Ectodermal cell (in vitro differentiated cells): ENCODE measurements at regions not wholly inside any gene's neighbourhood (a gene's known extent, or its start where the extent isn't known, plus 50 kb on each side); places are given as distances from the start of the nearest gene placed in this dataset.

ENCODE experiments used
- H3K27ac ChIP-seq: 2 replicates; pipeline ENCODE4 v1.7.0; 2013; ENCODE audit warnings: mild to moderate bottlenecking, low read depth, low read length; ENCODE audit not compliant: insufficient read depth, poor library complexity, severe bottlenecking
- H3K27me3 ChIP-seq: 2 replicates; pipeline ENCODE4 v1.7.0; 2013; ENCODE audit warnings: mild to moderate bottlenecking, low read length; ENCODE audit not compliant: insufficient read depth, control insufficient read depth, poor library complexity, severe bottlenecking
- H3K36me3 ChIP-seq: one replicate; pipeline ENCODE4 v1.7.0; 2013; ENCODE audit warnings: low read length; ENCODE audit not compliant: control insufficient read depth, insufficient read depth
- H3K4me1 ChIP-seq: one replicate; pipeline ENCODE4 v1.7.0; 2013; ENCODE audit warnings: low read length; ENCODE audit not compliant: control insufficient read depth, insufficient read depth
- H3K4me3 ChIP-seq: 2 replicates; pipeline ENCODE4 v1.7.0; 2013; ENCODE audit warnings: low read depth, low read length, control low read depth; ENCODE audit not compliant: insufficient read depth
- H3K9me3 ChIP-seq: 2 replicates; pipeline ENCODE4 v1.7.0; 2013; ENCODE audit warnings: mild to moderate bottlenecking, low read length, moderate library complexity; ENCODE audit not compliant: control insufficient read depth
- WGBS, 2 experiments: methylation state at CpG; one replicate each; pipeline ENCODE4 v1.1.7; 2013; ENCODE audit warnings: missing lambda C conversion rate in 2 of 2; 5-methylcytosine and 5-hydroxymethylcytosine counted together

DNA sequence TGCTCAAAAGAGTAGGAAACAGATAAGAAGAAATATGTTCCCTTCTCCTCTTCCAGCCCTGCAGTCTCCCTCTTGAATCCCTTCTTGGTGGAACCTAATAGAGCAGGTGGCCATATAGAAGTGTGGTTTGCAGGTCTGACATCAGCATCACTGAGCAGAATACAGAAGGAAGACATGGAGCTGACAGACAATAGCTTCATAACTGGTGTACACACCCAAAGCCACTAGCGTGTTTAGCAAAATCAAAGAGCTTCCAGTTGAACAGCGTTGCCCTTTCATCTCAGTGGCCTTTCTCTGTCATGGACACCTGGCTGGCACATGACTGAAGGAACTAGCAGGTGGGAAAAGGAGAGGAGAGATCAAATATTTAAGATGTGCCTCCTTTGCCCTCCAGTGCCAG lies 245.5 kb downstream of the BAMBI start:
- no peaks in the 10 kb centered on the region for H3K4me1 ChIP-seq
- H3K4me3 ChIP-seq: no peak overlapping the region
- no peaks in the 10 kb centered on the region for H3K9me3 ChIP-seq
- no peaks in the 10 kb centered on the region for H3K36me3 ChIP-seq
- H3K27me3 ChIP-seq: no peaks in the 10 kb centered on the region
- H3K27ac ChIP-seq: no peak overlapping the region
- WGBS, 2 experiments: 88 to 98% methylated on average over 2 of the region's 2 CpGs

DNA sequence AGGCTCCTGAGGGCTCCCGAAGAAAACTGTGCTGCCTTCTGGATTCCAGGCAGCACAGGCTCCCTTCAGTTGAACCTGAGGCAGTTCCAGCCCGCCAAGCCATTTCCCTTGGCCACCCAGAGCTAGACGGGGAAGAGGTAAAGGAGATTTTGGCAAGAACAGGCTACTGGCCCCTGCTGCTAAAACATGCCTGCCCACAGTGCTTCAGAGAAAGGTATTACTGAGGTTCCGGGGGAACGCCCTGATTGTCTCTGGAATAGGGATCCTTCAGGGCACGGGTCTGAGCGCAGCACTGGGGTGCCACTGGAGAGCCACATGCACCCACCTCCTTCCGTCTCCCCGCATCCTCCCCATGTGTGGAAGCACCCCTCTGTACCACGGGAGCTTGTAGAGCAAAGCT lies 247.4 kb downstream of the BAMBI start:
- Histone ChIP-seq H3K4me1 (no peaks in the 10 kb centered on the region), H3K9me3 (no peaks in the 10 kb centered on the region), H3K27ac (no peak overlapping the region), H3K4me3 (no peak overlapping the region), H3K36me3 (no peaks in the 10 kb centered on the region), H3K27me3 (no peaks in the 10 kb centered on the region)
- WGBS, 2 experiments: 89% methylated on average over 10 of the region's 10 CpGs

DNA sequence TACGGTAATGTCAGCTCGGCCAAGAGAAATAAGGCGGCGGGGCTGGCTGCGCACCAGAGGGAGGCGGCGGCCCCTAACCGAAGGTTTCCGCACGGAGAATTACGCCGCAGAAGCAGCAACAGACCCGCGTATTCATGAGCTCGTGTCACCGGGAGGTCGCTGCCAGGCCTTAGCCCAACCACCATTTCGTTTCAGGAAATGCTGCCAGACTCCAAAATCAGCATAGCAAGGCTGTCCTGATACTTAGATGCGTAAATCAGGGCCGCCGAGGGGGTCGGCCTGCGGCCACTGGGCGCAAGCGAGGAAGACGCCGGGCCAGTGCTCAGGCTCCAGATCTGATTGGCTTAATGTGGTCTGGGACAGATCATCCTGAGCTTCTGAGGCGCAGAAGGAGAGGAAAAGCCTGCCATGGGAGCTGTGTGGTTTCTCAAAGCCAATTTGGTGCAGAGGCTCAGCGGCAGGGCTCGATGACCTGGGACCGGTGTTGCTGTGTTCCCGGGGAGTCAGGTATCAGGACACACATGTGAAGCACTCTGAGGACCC lies 247.9 kb downstream of the BAMBI start:
- Histone ChIP-seq H3K4me3 (no peak overlapping the region), H3K36me3 (no peaks in the 10 kb centered on the region), H3K27ac (no peak overlapping the region), H3K4me1 (no peaks in the 10 kb centered on the region), H3K9me3 (no peaks in the 10 kb centered on the region), H3K27me3 (no peaks in the 10 kb centered on the region)
- WGBS, 2 experiments: 87 to 90% methylated on average over 32 of the region's 32 CpGs

- Histone ChIP-seq H3K27me3 (no peaks in the 10 kb centered on the region), H3K9me3 (no peaks in the 10 kb centered on the region), H3K36me3 (no peaks in the 10 kb centered on the region), H3K4me3 (no peak overlapping the region), H3K4me1 (no peaks in the 10 kb centered on the region), H3K27ac (no peak overlapping the region)
- WGBS, 2 experiments: 95 to 98% methylated on average over 3 of the region's 3 CpGs
These were observed 249.6 kb downstream of the BAMBI start for GRCh38 chr10:28926932-28927331.

- Histone ChIP-seq H3K27ac (no peak overlapping the region), H3K27me3 (no peaks in the 10 kb centered on the region), H3K9me3 (no peaks in the 10 kb centered on the region), H3K4me1 (no peaks in the 10 kb centered on the region), H3K4me3 (no peak overlapping the region), H3K36me3 (no peaks in the 10 kb centered on the region)
- WGBS, 2 experiments: 91 to 94% methylated on average over 2 of the region's 2 CpGs
These were observed 251.2 kb downstream of the BAMBI start for GRCh38 chr10:28928484-28928883.

DNA sequence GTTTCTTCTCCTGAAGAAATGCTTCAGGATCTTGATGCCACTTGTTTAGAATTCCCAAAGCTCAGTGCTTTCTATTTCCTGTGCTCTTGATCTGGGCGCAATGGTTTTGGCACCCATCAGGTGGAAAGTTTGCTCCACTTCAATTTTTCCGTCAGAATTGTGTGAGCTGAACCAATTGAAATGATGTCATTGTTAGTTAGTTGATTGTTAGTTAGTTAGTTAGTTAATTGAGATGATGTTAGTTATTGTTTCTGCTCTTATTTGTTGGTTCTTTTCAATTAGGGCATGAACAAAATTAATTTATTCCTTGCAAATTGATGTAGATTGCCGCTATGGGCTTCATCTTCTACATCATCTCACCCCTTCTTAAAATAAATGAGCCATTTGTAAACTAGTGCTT lies 252.6 kb downstream of the BAMBI start:
- H3K27ac ChIP-seq: no peak overlapping the region
- no peaks in the 10 kb centered on the region for H3K9me3 ChIP-seq
- 91 to 95% methylated on average over 3 of the region's 3 CpGs for WGBS, 2 experiments
- H3K4me3 ChIP-seq: no peak overlapping the region
- H3K36me3 ChIP-seq: no peaks in the 10 kb centered on the region
- H3K27me3 ChIP-seq: no peaks in the 10 kb centered on the region
- no peaks in the 10 kb centered on the region for H3K4me1 ChIP-seq

GRCh38 chr10:28930514-28931495 lies 253.5 kb downstream of the BAMBI start:
- Histone ChIP-seq H3K9me3 (no peaks in the 10 kb centered on the region), H3K36me3 (no peaks in the 10 kb centered on the region), H3K4me1 (no peaks in the 10 kb centered on the region), H3K4me3 (no peak overlapping the region), H3K27ac (no peak overlapping the region), H3K27me3 (peaks cover 7% of the 10 kb centered on the region)
- 86 to 89% methylated on average over 4 to 5 of the region's 5 CpGs for WGBS, 2 experiments

GRCh38 chr10:28935061-28935460 lies 257.7 kb downstream of the BAMBI start:
- WGBS, 2 experiments: 95% methylated on average over 2 of the region's 2 CpGs
- Histone ChIP-seq H3K27me3 (peaks cover 48% of the 10 kb centered on the region), H3K4me1 (no peaks in the 10 kb centered on the region), H3K27ac (no peak overlapping the region), H3K4me3 (no peak overlapping the region), H3K36me3 (no peaks in the 10 kb centered on the region), H3K9me3 (no peaks in the 10 kb centered on the region)

- Histone ChIP-seq H3K36me3 (no peaks in the 10 kb centered on the region), H3K27ac (no peak overlapping the region), H3K27me3 (peaks cover 77% of the 10 kb centered on the region), H3K4me3 (no peak overlapping the region), H3K9me3 (no peaks in the 10 kb centered on the region), H3K4me1 (peaks cover 8% of the 10 kb centered on the region)
- 91 to 93% methylated on average over 7 of the region's 7 CpGs for WGBS, 2 experiments
These were observed 260.6 kb downstream of the BAMBI start for GRCh38 chr10:28937959-28938358.

- Histone ChIP-seq H3K4me1 (peaks cover 8% of the 10 kb centered on the region), H3K36me3 (no peaks in the 10 kb centered on the region), H3K27me3 (peaks cover 79% of the 10 kb centered on the region), H3K9me3 (no peaks in the 10 kb centered on the region), H3K27ac (no peak overlapping the region), H3K4me3 (no peak overlapping the region)
- 90 to 100% methylated on average over 1 of the region's 1 CpG for WGBS, 2 experiments
These were observed 261.4 kb downstream of the BAMBI start for GRCh38 chr10:28938745-28939144.
